ENCODE measurements at regions not wholly inside any gene's neighbourhood (a gene's known extent, or its start where the extent isn't known, plus 50 kb on each side); places are given as distances from the start of the nearest gene placed in this dataset.

- TF ChIP-seq, protein P1, sequence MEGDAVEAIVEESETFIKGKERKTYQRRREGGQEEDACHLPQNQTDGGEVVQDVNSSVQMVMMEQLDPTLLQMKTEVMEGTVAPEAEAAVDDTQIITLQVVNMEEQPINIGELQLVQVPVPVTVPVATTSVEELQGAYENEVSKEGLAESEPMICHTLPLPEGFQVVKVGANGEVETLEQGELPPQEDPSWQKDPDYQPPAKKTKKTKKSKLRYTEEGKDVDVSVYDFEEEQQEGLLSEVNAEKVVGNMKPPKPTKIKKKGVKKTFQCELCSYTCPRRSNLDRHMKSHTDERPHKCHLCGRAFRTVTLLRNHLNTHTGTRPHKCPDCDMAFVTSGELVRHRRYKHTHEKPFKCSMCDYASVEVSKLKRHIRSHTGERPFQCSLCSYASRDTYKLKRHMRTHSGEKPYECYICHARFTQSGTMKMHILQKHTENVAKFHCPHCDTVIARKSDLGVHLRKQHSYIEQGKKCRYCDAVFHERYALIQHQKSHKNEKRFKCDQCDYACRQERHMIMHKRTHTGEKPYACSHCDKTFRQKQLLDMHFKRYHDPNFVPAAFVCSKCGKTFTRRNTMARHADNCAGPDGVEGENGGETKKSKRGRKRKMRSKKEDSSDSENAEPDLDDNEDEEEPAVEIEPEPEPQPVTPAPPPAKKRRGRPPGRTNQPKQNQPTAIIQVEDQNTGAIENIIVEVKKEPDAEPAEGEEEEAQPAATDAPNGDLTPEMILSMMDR (IDR thresholded peaks at IDR 0.05), result no peak
- TF ChIP-seq POLR2A (IDR thresholded peaks at IDR 0.05), result no peak
Measured at GRCh38 chr2:220916931-220917330, 655.2 kb downstream of the EPHA4 start.

Measured in thyroid gland (tissue), 4 donors.